ENCODE measurements at regions not wholly inside any gene's neighbourhood (a gene's known extent, or its start where the extent isn't known, plus 50 kb on each side); places are given as distances from the start of the nearest gene placed in this dataset.

DNA sequence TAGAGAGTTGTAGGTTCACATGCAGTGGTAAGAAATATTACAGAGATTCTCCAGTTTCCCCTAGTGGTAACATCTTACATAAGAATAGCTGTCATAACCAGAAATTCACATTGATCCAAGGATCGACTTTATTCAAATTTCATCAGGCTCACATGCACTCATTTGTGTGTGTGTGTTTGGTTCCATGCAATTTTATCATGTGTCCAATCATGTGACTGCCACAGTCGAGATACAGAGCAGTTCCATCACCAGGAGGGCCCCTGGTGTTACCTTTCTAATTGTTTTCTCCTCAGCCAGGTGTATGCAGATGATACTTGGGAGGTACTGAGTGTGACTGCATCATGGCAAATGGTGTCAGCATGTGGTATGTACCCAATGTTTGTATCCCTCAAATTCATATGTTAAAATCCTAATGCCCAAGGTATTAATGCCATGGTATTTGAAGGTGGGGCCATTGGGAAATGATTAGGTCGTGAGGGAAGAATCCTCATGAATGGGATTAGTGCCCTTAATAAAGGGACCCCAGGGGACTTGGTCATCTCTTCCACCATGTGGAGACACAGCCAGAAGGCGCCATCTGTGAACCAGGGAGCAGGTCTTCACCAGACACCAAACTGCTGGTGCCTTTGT, 126.3 kb downstream of the CXCL12 start:
- TF ChIP-seq CTCF (IDR thresholded peaks at IDR 0.05), result no peak
- no peak for TF ChIP-seq POLR2AphosphoS5 (IDR thresholded peaks at IDR 0.05)

All from transverse colon (tissue), 4 donors.